Naive thymus-derived CD4-positive, alpha-beta T cell (primary cell): ENCODE measurements at regions not wholly inside any gene's neighbourhood (a gene's known extent, or its start where the extent isn't known, plus 50 kb on each side); places are given as distances from the start of the nearest gene placed in this dataset.
A peak's percentile ranks its signal among the peaks of the same experiment; 100 is the strongest.

Experiments used
- ATAC-seq: fragments of 150-1000 bp; cut with Tn5 transposase; 2 replicates; pipeline ENCODE4 v1.10.0; 2021; ENCODE audit warnings: mild to moderate bottlenecking, moderate library complexity
- CTCF ChIA-PET: fragments of 350-600 bp; sonication (Branson Sonifier 250); formaldehyde crosslinking; loops from one replicate; lab custom pipeline; 2021; ENCODE audit warnings: antibody characterized with exemption; lab: Charles Lee
- POLR2A ChIA-PET: fragments of 350-600 bp; sonication (Branson Sonifier 250); formaldehyde crosslinking; loops from one replicate; lab custom pipeline; 2021; ENCODE audit warnings: antibody characterized with exemption, inconsistent platforms; lab: Charles Lee
- DNase-seq, 9 donors: peaks; one replicate each; pipeline versions ENCODE4 v3.0.0 to v3.0.0-alpha.2; 2020 to 2022; ENCODE audit warnings: mixed read lengths in 1 of 9
- H3K27ac ChIP-seq: one replicate; pipeline ENCODE4 v1.7.0; 2013; ENCODE audit warnings: mild to moderate bottlenecking, low read depth, low read length, moderate library complexity
- H3K27me3 ChIP-seq, 2 donors: one replicate each; pipeline ENCODE4 v1.7.0; 2013; ENCODE audit warnings: low read length in 2 of 2, mild to moderate bottlenecking in 2 of 2, moderate library complexity in 2 of 2; ENCODE audit not compliant: control insufficient read depth in 2 of 2, insufficient read depth in 2 of 2
- H3K36me3 ChIP-seq, 3 experiments: 1 replicate in 2 of 3; 2 replicates in 1 of 3; pipeline ENCODE4 v1.7.0; 2013; ENCODE audit warnings: low read length in 3 of 3, mild to moderate bottlenecking in 3 of 3, moderate library complexity in 1 of 3; ENCODE audit not compliant: insufficient read depth in 3 of 3, control insufficient read depth in 2 of 3
- H3K4me1 ChIP-seq, 2 donors: one replicate each; pipeline ENCODE4 v1.7.0; 2013; ENCODE audit warnings: low read length in 2 of 2, mild to moderate bottlenecking in 2 of 2, moderate library complexity in 1 of 2; ENCODE audit not compliant: control insufficient read depth in 2 of 2, insufficient read depth in 2 of 2
- H3K4me3 ChIP-seq: 2 replicates; pipeline ENCODE4 v1.7.0; 2013; ENCODE audit warnings: mild to moderate bottlenecking, low read length
- H3K9me3 ChIP-seq, 3 experiments: 1 replicate in 2 of 3; 2 replicates in 1 of 3; pipeline ENCODE4 v1.7.0; 2013; ENCODE audit warnings: low read length in 3 of 3; ENCODE audit not compliant: control insufficient read depth in 2 of 3
- H3K27ac Mint-ChIP-seq, 9 donors: one replicate each; pipeline ENCODE4 v1.8.0; 2020 to 2022; ENCODE audit warnings: mixed read lengths in 9 of 9, mild to moderate bottlenecking in 8 of 9, moderate library complexity in 5 of 9, inconsistent platforms in 2 of 9
- H3K27me3 Mint-ChIP-seq, 5 donors: one replicate each; pipeline ENCODE4 v1.8.0; 2021 to 2022; ENCODE audit warnings: mixed read lengths in 5 of 5, mild to moderate bottlenecking in 1 of 5
- H3K36me3 Mint-ChIP-seq, 5 donors: one replicate each; pipeline ENCODE4 v1.8.0; 2020 to 2022; ENCODE audit warnings: mixed read lengths in 5 of 5, mild to moderate bottlenecking in 3 of 5, inconsistent platforms in 1 of 5
- H3K4me1 Mint-ChIP-seq, 7 donors: one replicate each; pipeline ENCODE4 v1.8.0; 2020 to 2022; ENCODE audit warnings: mixed read lengths in 7 of 7, mild to moderate bottlenecking in 3 of 7, inconsistent platforms in 1 of 7
- H3K4me3 Mint-ChIP-seq, 10 donors: one replicate each; pipeline ENCODE4 v1.8.0; 2020 to 2022; ENCODE audit warnings: mild to moderate bottlenecking in 10 of 10, mixed read lengths in 10 of 10, moderate library complexity in 6 of 10, inconsistent platforms in 2 of 10
- H3K9me3 Mint-ChIP-seq, 11 donors: one replicate each; pipeline ENCODE4 v1.8.0; 2020 to 2022; ENCODE audit warnings: mixed read lengths in 11 of 11, mild to moderate bottlenecking in 4 of 11, inconsistent platforms in 1 of 11, moderate library complexity in 1 of 11
- intact Hi-C, 2 donors: fragments of 100-400 bp; cut with micrococcal nuclease; formaldehyde crosslinking; loops; one replicate each; pipeline ENCODE4 v1.15.1; 2023

- no peak for DNase-seq
- Histone ChIP-seq H3K4me3 (no peak overlapping the region), H3K27me3 (no peaks in the 10 kb centered on the region), H3K27ac (no peak overlapping the region), H3K4me1 (no peaks in the 10 kb centered on the region), H3K9me3 (no peaks in the 10 kb centered on the region), H3K36me3 (no peaks in the 10 kb centered on the region)
- Mint-ChIP-seq H3K27ac (no peak overlapping the region), H3K27me3 (peaks cover 3 to 31% (median 26%) of the 10 kb centered on the region in 5 donors), H3K4me3 (no peak overlapping the region), H3K4me1 (peaks cover 0 to 4% (median 0%) of the 10 kb centered on the region in 7 donors), H3K9me3 (peaks cover 0 to 5% (median 1%) of the 10 kb centered on the region in 11 donors), H3K36me3 (peaks cover 0 to 4% (median 0%) of the 10 kb centered on the region in 5 donors)
- CTCF ChIA-PET = no interaction called here
- POLR2A ChIA-PET = no interaction called here
- no peak for ATAC-seq
- intact Hi-C loops = no loop called here
Measured at GRCh38 chr2:216770050-216770449, 74.7 kb upstream of the IGFBP5 start.

- Histone ChIP-seq H3K27ac (no peak overlapping the region), H3K9me3 (no peaks in the 10 kb centered on the region), H3K27me3 (no peaks in the 10 kb centered on the region), H3K36me3 (no peaks in the 10 kb centered on the region), H3K4me1 (no peaks in the 10 kb centered on the region), H3K4me3 (no peak overlapping the region)
- no peak overlapping the region for H3K4me3 Mint-ChIP-seq
- intact Hi-C loops = no loop called here
- H3K27ac Mint-ChIP-seq = no peak overlapping the region
- H3K27me3 Mint-ChIP-seq = peaks cover 6 to 35% (median 28%) of the 10 kb centered on the region in 5 donors
- no peak for ATAC-seq
- H3K36me3 Mint-ChIP-seq = peaks cover 0 to 4% (median 0%) of the 10 kb centered on the region in 5 donors
- ChIA-PET CTCF (no interaction called here), POLR2A (no interaction called here)
- DNase-seq = no peak
- peaks cover 0 to 4% (median 0%) of the 10 kb centered on the region in 7 donors for H3K4me1 Mint-ChIP-seq
- H3K9me3 Mint-ChIP-seq = peaks cover 0 to 5% (median 1%) of the 10 kb centered on the region in 11 donors
Measured at GRCh38 chr2:216769626-216770025, 74.3 kb upstream of the IGFBP5 start.

GRCh38 chr2:216768908-216769411, 73.6 kb upstream of the IGFBP5 start:
- Mint-ChIP-seq H3K4me3 (no peak overlapping the region), H3K9me3 (peaks cover 0 to 5% (median 1%) of the 10 kb centered on the region in 11 donors), H3K27me3 (peaks cover 6 to 35% (median 22%) of the 10 kb centered on the region in 5 donors), H3K4me1 (peaks cover 0 to 4% (median 0%) of the 10 kb centered on the region in 7 donors), H3K27ac (no peak overlapping the region), H3K36me3 (peaks cover 0 to 4% (median 0%) of the 10 kb centered on the region in 5 donors)
- Histone ChIP-seq H3K27me3 (no peaks in the 10 kb centered on the region), H3K36me3 (no peaks in the 10 kb centered on the region), H3K9me3 (no peaks in the 10 kb centered on the region), H3K27ac (no peak overlapping the region), H3K4me1 (no peaks in the 10 kb centered on the region), H3K4me3 (no peak overlapping the region)
- ChIA-PET CTCF (no interaction called here), POLR2A (no interaction called here)
- DNase-seq (no peak), ATAC-seq (no peak)
- intact Hi-C loops = no loop called here

GRCh38 chr2:216765761-216766262, 70.5 kb upstream of the IGFBP5 start:
- Histone ChIP-seq H3K27ac (no peak overlapping the region), H3K4me1 (no peaks in the 10 kb centered on the region), H3K9me3 (no peaks in the 10 kb centered on the region), H3K4me3 (no peak overlapping the region), H3K36me3 (no peaks in the 10 kb centered on the region), H3K27me3 (no peaks in the 10 kb centered on the region)
- no peaks in the 10 kb centered on the region for H3K4me1 Mint-ChIP-seq
- H3K4me3 Mint-ChIP-seq = peak overlapping the region in 1 of 10 donors; percentile 30
- H3K27me3 Mint-ChIP-seq = peaks cover 6 to 30% (median 11%) of the 10 kb centered on the region in 5 donors
- POLR2A ChIA-PET = no interaction called here
- DNase-seq = no peak
- no peaks in the 10 kb centered on the region for H3K9me3 Mint-ChIP-seq
- intact Hi-C loops = no loop called here
- no peak for ATAC-seq
- H3K27ac Mint-ChIP-seq = no peak overlapping the region
- H3K36me3 Mint-ChIP-seq = no peaks in the 10 kb centered on the region
- CTCF ChIA-PET = no interaction called here

GRCh38 chr2:216763396-216763795, 68.0 kb upstream of the IGFBP5 start:
- no peak for DNase-seq
- Histone ChIP-seq H3K4me3 (no peak overlapping the region), H3K27me3 (no peaks in the 10 kb centered on the region), H3K36me3 (no peaks in the 10 kb centered on the region), H3K9me3 (no peaks in the 10 kb centered on the region), H3K4me1 (no peaks in the 10 kb centered on the region), H3K27ac (no peak overlapping the region)
- ATAC-seq = no peak
- peaks cover 6 to 29% (median 11%) of the 10 kb centered on the region in 5 donors for H3K27me3 Mint-ChIP-seq
- ChIA-PET CTCF (no interaction called here), POLR2A (no interaction called here)
- intact Hi-C loops = no loop called here
- no peaks in the 10 kb centered on the region for H3K4me1 Mint-ChIP-seq
- H3K4me3 Mint-ChIP-seq = no peak overlapping the region
- H3K9me3 Mint-ChIP-seq = peaks cover 0 to 3% (median 0%) of the 10 kb centered on the region in 11 donors
- H3K27ac Mint-ChIP-seq = no peak overlapping the region
- H3K36me3 Mint-ChIP-seq = no peaks in the 10 kb centered on the region

- no peaks in the 10 kb centered on the region for H3K36me3 ChIP-seq
- Mint-ChIP-seq H3K27me3 (peaks cover 6 to 22% (median 11%) of the 10 kb centered on the region in 5 donors), H3K4me1 (no peaks in the 10 kb centered on the region), H3K4me3 (no peak overlapping the region), H3K36me3 (no peaks in the 10 kb centered on the region), H3K9me3 (peaks cover 0 to 3% (median 0%) of the 10 kb centered on the region in 11 donors), H3K27ac (no peak overlapping the region)
- DNase-seq (no peak), ATAC-seq (no peak)
- ChIA-PET POLR2A (no interaction called here), CTCF (no interaction called here)
- no peaks in the 10 kb centered on the region for H3K4me1 ChIP-seq
- no peak overlapping the region for H3K4me3 ChIP-seq
- no peaks in the 10 kb centered on the region for H3K27me3 ChIP-seq
- H3K9me3 ChIP-seq = no peaks in the 10 kb centered on the region
- intact Hi-C loops = no loop called here
- no peak overlapping the region for H3K27ac ChIP-seq
Measured at GRCh38 chr2:216761809-216762208, 66.5 kb upstream of the IGFBP5 start.

- Mint-ChIP-seq H3K27me3 (peaks cover 7 to 23% (median 11%) of the 10 kb centered on the region in 5 donors), H3K27ac (no peak overlapping the region), H3K9me3 (peaks cover 0 to 3% (median 0%) of the 10 kb centered on the region in 11 donors), H3K4me1 (no peaks in the 10 kb centered on the region), H3K36me3 (no peaks in the 10 kb centered on the region), H3K4me3 (no peak overlapping the region)
- no peak overlapping the region for H3K27ac ChIP-seq
- intact Hi-C loops = no loop called here
- H3K36me3 ChIP-seq = no peaks in the 10 kb centered on the region
- DNase-seq (no peak), ATAC-seq (no peak)
- POLR2A ChIA-PET = no interaction called here
- CTCF ChIA-PET = no interaction called here
- H3K4me1 ChIP-seq = no peaks in the 10 kb centered on the region
- no peak overlapping the region for H3K4me3 ChIP-seq
- H3K9me3 ChIP-seq = no peaks in the 10 kb centered on the region
- H3K27me3 ChIP-seq = no peaks in the 10 kb centered on the region
Measured at GRCh38 chr2:216761133-216761532, 65.8 kb upstream of the IGFBP5 start.
